HG03571 (cell line): ENCODE measurements at regions not wholly inside any gene's neighbourhood (a gene's known extent, or its start where the extent isn't known, plus 50 kb on each side); places are given as distances from the start of the nearest gene placed in this dataset.

Experiments
- ATAC-seq: cut with Tn5 transposase; IDR thresholded peaks from one replicate; pipeline ENCODE4 v1.9.1; 2021; ENCODE audit not compliant: unreplicated experiment

DNA sequence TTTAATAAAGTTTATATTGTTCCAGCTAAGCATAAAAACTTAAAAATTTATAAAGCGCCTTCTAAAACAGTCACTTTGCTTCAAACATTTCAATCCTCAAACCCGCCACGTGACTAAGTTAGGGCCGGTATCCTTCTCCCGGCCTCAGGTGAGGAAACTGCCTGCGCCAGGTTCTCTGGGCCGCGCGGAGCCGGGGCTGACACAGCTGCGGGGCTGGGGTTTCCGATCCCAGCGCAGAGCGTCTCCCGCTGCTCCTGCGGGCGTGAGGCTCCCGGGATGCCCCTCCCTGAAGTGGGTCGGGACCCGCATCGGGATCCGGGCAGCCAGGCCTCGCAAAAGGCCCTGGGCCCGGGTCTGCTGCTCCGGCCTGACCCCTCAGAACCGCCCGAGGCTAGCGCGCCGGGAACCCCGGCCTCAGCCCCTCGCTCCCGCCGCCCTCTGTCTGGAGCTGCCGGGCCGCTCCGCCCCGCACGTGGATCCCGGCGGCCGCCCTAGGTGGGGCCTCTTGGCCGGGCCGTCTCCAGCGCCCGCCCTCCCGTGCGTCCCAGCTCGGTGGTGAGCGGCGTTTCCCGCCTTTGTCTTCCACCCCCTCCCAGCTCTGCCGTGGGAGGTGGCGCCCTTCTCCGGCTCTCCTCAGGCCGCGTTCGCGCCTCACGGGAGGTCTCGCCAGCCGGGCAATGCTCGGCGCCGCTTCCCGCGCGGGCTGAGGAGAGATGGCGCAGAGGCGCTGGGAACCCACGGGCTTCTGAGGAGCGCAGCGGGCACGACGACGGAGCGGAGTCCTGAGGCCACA is 267.9 kb downstream of the DLL1 start:
- no peak for ATAC-seq

- no peak for ATAC-seq
These were observed 268.6 kb downstream of the DLL1 start for GRCh38 chr6:170022291-170022722.

GRCh38 chr6:170021579-170021978 is 269.3 kb downstream of the DLL1 start:
- no peak for ATAC-seq

- ATAC-seq, result no peak
These were observed 268.6 kb downstream of the ERMARD start for GRCh38 chr6:170019818-170020583.

- ATAC-seq, result no peak
These were observed 267.8 kb downstream of the ERMARD start for GRCh38 chr6:170018936-170019817.

DNA sequence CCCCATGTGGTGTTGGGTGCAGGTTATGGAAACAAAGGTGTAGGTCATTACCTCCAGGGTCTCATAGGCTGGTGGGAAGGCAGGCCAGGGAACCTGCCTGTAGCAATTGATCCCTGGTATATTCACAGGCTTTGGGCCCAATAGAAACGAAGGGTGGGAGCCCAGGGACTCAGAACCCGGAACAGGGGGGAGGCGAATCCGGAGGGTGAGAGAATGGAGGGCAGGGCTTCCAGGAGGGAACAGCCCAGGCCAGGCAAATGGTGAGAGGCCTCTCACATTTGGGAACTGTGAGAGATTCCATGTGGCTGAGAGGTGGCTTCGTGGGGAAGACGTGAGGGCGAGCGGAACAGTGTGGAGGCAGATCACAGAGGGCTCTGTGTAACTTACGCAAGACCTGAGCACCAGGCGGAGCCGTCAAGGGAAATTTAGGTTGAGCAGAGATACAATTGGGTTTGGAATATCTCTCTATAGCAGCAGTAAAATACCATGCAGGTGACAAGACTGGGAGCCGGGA is 267.1 kb downstream of the ERMARD start:
- ATAC-seq, result no peak

DNA sequence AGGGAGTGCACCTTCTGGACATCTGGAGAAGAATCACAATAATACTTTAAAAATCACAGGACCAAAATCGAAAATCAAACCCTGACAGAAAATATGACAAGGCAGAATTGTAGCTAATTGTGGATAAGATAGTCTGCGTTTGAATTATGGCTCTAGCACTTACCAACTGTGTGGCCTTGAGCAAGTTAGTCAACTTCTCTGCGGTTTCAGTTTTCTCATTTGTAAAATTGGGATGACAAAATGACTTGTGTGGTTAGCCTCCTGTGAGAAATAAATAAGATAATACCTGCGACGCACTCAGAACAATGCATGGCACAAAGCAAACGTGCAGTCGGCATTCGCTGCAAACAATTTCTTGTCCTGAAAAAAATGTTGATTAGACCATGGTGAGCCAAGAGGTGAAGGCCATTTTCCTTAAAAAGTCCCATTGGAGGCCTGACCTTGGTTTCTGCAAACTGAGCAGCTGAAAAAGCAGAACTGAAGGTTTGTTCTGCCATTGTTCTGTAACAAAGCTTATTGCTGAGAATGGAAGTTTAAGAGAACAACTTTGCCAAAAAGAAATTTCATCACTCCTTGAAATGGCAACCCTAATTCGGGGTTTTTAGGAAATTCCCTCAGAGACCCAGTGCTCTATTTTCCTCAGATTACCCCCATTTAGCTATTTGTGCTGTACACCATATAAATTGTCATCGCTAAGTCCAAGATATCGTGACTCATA is 266.3 kb downstream of the ERMARD start:
- ATAC-seq, result no peak

GRCh38 chr6:170013815-170014214 is 262.4 kb downstream of the ERMARD start:
- ATAC-seq, result no peak

GRCh38 chr6:170012037-170012330 is 260.6 kb downstream of the ERMARD start:
- ATAC-seq, result no peak

DNA sequence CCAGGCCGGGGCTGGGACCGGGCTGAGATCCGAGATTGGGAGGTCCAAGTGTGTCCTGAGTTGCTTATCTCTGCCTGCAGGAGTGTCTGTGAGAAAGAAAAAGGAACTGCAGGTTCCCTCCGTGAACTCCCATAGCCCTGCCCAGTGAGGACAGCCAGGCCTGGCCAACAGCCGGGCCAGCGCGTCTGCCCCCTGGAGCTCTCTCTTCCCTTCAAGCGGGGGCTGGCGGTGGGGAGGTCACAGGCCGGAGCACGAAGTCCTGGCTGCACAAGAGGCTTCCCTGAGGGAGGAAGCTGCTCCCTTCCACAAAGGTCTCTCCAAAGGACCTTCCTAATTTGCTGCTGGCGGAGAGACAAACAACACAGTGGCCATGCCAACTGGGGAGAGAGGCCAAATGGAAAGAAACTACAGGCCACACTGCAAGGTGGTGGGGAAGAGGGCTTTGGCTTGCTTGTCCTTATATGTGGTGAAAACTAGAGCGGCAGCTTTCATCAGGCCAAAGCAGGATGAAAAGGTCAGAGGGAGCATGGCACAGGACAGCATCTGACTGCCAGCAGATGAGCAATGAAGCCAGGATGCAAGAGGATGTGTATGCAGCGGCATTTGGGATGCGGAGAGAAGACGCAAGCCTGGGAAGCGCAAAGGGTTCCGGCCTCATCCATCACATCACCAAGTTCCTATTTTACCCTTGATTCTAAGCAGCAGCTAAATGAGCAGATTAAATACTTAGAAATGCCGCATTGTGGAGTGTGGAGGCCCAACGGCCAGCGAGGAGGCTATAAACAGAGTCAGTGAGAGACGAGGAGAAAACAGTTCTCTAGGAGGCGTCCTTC is 260.0 kb downstream of the ERMARD start:
- ATAC-seq, result no peak

DNA sequence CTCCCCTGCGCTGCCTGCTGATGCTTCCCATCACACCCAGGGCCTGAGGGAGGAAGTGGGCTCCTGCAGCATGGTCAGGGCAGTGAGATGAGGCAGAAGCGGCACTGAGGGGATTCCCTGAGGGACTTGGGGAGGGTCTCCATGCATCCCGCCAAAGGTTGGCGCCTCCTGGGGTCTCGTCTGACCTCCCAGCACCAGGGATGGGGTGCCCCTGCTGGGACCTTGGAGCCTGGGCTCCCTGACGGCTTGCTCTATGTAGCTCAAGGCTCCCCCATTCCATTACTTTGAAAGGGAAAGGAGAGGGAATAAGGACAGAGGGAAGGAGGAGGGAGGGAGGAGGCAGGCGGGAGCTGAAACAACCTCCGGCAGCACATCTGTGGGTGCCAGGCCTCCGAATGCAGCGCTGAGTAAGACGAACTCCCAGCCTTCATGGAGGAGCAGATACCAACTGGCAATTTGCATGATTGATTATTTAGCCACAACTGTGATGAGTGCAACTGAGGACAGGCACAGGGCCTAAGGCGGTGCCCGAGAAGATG is 259.3 kb downstream of the ERMARD start:
- no peak for ATAC-seq

GRCh38 chr6:170008294-170008785 is 256.9 kb downstream of the ERMARD start:
- ATAC-seq, result no peak

DNA sequence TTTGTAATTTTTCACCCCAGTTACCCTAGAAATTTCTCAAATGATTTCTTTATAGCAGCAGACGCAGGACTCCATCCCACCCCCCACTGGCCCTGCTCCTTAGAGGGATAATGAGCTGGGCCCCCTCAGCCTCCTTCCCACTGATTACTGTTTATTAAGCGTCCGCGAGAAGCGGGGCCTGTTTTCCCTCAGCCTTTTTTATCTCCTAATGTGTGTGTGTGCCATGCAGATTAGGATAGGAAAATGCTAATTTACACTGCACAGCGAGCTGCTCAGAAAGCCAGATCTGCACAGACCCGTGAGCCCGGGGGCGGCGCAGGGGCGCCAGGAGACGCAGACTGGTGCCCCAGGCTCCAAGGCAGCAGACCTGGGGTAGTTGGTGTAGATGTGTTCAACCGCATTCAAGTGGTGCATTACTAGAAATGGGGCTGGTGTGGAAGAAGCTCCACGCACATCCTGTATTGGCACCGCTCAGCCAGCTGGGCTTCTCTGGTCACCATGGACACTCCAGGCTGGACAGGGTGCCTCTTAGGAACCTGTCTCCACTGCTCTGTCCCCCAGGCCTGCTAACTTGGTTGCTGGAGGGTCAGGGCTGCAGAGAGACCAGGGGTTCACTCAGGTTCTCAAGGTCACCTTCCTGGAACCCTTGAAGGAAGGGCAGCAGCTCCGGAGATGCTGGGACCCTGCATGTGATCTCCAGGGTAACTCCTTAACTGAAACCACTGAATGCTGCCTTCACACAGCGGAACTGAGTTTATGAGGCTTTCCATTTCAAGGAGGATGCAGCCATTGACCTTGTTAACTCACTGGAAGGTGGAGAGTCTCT is 256.3 kb downstream of the ERMARD start:
- no peak for ATAC-seq

- no peak for ATAC-seq
These were observed 255.6 kb downstream of the ERMARD start for GRCh38 chr6:170006900-170007467.

- no peak for ATAC-seq
These were observed 254.9 kb downstream of the ERMARD start for GRCh38 chr6:170006071-170006899.

DNA sequence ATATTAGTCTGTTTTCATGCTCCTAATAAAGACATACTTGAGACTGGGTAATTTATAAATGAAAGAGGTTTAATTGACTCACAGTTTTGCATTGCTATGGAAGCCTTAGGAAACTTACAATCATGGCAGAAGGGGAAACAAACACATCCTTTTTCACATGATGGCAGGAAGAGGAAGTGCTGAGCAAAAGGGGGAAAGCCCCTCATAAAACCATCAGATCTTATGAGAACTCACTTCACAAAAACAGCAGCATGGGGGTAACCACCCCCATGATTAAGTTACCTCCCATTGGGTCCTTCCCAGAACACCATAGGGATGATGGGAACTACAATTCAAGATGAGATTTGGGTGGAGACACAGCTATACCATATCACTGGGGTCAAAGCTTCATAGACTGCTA is 254.2 kb downstream of the ERMARD start:
- ATAC-seq, result no peak

- ATAC-seq, result no peak
These were observed 253.3 kb downstream of the ERMARD start for GRCh38 chr6:170004585-170005210.
